Fibroblast of skin of back (primary cell): ENCODE measurements at regions not wholly inside any gene's neighbourhood (a gene's known extent, or its start where the extent isn't known, plus 50 kb on each side); places are given as distances from the start of the nearest gene placed in this dataset.
A peak's percentile ranks its signal among the peaks of the same experiment; 100 is the strongest.

Experiments used
- DNase-seq: peaks from one replicate; pipeline ENCODE4 v3.0.0-alpha.2; 2013

- no peak for DNase-seq
Observed at GRCh38 chrX:45868425-45868824, 667.7 kb upstream of the DIPK2B start.

- DNase-seq: no peak
Observed at GRCh38 chrX:45862801-45863200, 662.1 kb upstream of the DIPK2B start.

- no peak for DNase-seq
Observed at GRCh38 chrX:45860450-45860849, 659.8 kb upstream of the DIPK2B start.

- DNase-seq: no peak
Observed at GRCh38 chrX:45859407-45859806, 658.7 kb upstream of the DIPK2B start.

- peak; percentile 68 for DNase-seq
Observed at GRCh38 chrX:45852884-45853283, 652.2 kb upstream of the DIPK2B start.

- no peak for DNase-seq
Observed at GRCh38 chrX:45851434-45851991, 650.8 kb upstream of the DIPK2B start.

- DNase-seq: peak; percentile 42
Observed at GRCh38 chrX:45850775-45851433, 650.2 kb upstream of the DIPK2B start.

GRCh38 chrX:45850197-45850774, 649.6 kb upstream of the DIPK2B start:
- DNase-seq: no peak

- DNase-seq: peak; percentile 82
Observed at GRCh38 chrX:45849261-45849862, 648.7 kb upstream of the DIPK2B start.

GRCh38 chrX:45847961-45848360, 647.3 kb upstream of the DIPK2B start:
- DNase-seq: peak; percentile 54

- DNase-seq: no peak
Observed at GRCh38 chrX:45846328-45846727, 645.7 kb upstream of the DIPK2B start.

GRCh38 chrX:45845142-45845541, 644.5 kb upstream of the DIPK2B start:
- no peak for DNase-seq

GRCh38 chrX:45843518-45843917, 642.8 kb upstream of the DIPK2B start:
- DNase-seq: no peak

- DNase-seq: no peak
Observed at GRCh38 chrX:45842926-45843315, 642.2 kb upstream of the DIPK2B start.

GRCh38 chrX:45842207-45842925, 641.7 kb upstream of the DIPK2B start:
- no peak for DNase-seq

GRCh38 chrX:45840411-45840950, 639.8 kb upstream of the DIPK2B start:
- peak; percentile 42 for DNase-seq

GRCh38 chrX:45830343-45830742, 629.7 kb upstream of the DIPK2B start:
- no peak for DNase-seq

- DNase-seq: peak; percentile 89
Observed at GRCh38 chrX:45824471-45824870, 623.8 kb upstream of the DIPK2B start.

- DNase-seq: peak; percentile 41
Observed at GRCh38 chrX:45823536-45823935, 622.9 kb upstream of the DIPK2B start.

- no peak for DNase-seq
Observed at GRCh38 chrX:45822124-45822523, 621.4 kb upstream of the DIPK2B start.

GRCh38 chrX:45818913-45819312, 618.2 kb upstream of the DIPK2B start:
- DNase-seq: no peak

GRCh38 chrX:45815441-45815840, 614.8 kb upstream of the DIPK2B start:
- DNase-seq: no peak

GRCh38 chrX:45811326-45811725, 610.6 kb upstream of the DIPK2B start:
- DNase-seq: no peak
